ENCODE measurements at regions not wholly inside any gene's neighbourhood (a gene's known extent, or its start where the extent isn't known, plus 50 kb on each side); places are given as distances from the start of the nearest gene placed in this dataset.

DNA sequence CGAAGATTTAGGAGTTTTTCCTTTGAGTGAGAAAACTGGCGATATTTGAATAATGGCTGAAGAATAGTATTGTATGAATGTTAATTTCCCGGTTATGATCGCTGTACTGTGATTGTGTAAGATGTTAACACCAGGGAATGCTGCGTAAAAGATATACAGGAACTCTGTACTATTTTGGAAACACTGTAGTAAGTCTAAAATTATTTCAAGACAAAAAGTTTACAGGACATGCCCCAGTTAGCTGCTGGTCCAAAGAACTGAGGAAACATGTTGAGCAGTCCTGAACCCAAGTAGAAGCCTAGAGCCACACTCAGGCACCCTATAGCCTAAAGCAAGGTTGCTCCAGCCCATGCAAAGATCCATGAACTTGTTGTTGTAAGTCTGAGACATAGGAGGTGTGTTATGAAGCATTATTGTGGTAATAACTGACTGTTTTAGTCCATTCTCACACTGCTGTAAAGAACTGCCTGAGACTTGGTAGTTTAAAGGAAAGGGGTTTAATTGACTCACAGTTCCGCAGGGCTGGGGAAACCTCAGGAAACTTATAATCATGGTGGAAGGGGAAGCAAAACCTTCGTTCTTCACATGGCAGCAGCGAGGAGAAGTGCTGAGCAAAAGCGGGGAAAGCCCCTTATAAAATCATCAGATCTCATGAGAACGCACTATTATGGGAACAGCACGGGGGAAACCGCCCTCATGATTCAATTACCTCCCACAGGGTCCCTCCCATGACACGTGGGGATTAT, 99.8 kb upstream of the RESF1 start:
- TF ChIP-seq, protein P1, sequence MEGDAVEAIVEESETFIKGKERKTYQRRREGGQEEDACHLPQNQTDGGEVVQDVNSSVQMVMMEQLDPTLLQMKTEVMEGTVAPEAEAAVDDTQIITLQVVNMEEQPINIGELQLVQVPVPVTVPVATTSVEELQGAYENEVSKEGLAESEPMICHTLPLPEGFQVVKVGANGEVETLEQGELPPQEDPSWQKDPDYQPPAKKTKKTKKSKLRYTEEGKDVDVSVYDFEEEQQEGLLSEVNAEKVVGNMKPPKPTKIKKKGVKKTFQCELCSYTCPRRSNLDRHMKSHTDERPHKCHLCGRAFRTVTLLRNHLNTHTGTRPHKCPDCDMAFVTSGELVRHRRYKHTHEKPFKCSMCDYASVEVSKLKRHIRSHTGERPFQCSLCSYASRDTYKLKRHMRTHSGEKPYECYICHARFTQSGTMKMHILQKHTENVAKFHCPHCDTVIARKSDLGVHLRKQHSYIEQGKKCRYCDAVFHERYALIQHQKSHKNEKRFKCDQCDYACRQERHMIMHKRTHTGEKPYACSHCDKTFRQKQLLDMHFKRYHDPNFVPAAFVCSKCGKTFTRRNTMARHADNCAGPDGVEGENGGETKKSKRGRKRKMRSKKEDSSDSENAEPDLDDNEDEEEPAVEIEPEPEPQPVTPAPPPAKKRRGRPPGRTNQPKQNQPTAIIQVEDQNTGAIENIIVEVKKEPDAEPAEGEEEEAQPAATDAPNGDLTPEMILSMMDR (IDR thresholded peaks at IDR 0.05; ENCODE audit: low read length): no peak
- no peak for TF ChIP-seq EZH2 (optimal IDR thresholded peaks at IDR 0.05; ENCODE audit: low read depth, low read length)

All from MM.1S (cell line).